GM23338 (cell line): ENCODE measurements at regions not wholly inside any gene's neighbourhood (a gene's known extent, or its start where the extent isn't known, plus 50 kb on each side); places are given as distances from the start of the nearest gene placed in this dataset.

ENCODE experiments used
- ATAC-seq: fragments of 200-7000 bp; cut with Tn5 transposase; 3 replicates; pipeline ENCODE4 v1.9.1; 2020
- DNase-seq: peaks from one replicate; pipeline ENCODE4 v3.0.0-alpha.2; 2015; ENCODE audit warnings: low spot score
- H2AFZ ChIP-seq: fragments of 200-600 bp; sonication (generic); 2 replicates; pipeline ENCODE4 v1.8.0; 2016; ENCODE audit warnings: antibody characterized with exemption, mild to moderate bottlenecking, moderate library complexity
- H3F3A ChIP-seq: fragments of 200-600 bp; sonication (generic); replicated peaks from 2 replicates; pipeline ENCODE4 v1.8.0; 2017; ENCODE audit warnings: antibody characterized with exemption, mixed run types, low read depth
- H3K27ac ChIP-seq: fragments of 200-600 bp; sonication (generic); 2 replicates; pipeline ENCODE4 v1.6.1; 2016; ENCODE audit warnings: low read depth
- H3K27me3 ChIP-seq: fragments of 200-600 bp; sonication (generic); 2 replicates; pipeline ENCODE4 v1.8.0; 2016; ENCODE audit warnings: mild to moderate bottlenecking, mixed run types, moderate library complexity; ENCODE audit not compliant: insufficient read depth
- H3K36me3 ChIP-seq: fragments of 200-600 bp; sonication (generic); 2 replicates; pipeline ENCODE4 v1.8.0; 2016; ENCODE audit warnings: mild to moderate bottlenecking; ENCODE audit not compliant: insufficient read depth
- H3K4me1 ChIP-seq: fragments of 200-600 bp; sonication (generic); 2 replicates; pipeline ENCODE4 v1.8.0; 2016; ENCODE audit warnings: mild to moderate bottlenecking, moderate library complexity; ENCODE audit not compliant: insufficient read depth
- H3K4me2 ChIP-seq: fragments of 200-600 bp; sonication (generic); 2 replicates; pipeline ENCODE4 v1.7.1; 2017; ENCODE audit warnings: mixed run types
- H3K4me3 ChIP-seq: fragments of 200-600 bp; sonication (generic); 2 replicates; pipeline ENCODE4 v1.6.1; 2016; ENCODE audit warnings: mixed run types
- H3K79me2 ChIP-seq: fragments of 200-600 bp; sonication (generic); replicated peaks from 2 replicates; pipeline ENCODE4 v1.8.0; 2017; ENCODE audit warnings: mild to moderate bottlenecking; ENCODE audit not compliant: insufficient read depth
- H3K9me2 ChIP-seq: fragments of 200-600 bp; sonication (generic); 2 replicates; pipeline ENCODE4 v1.8.0; 2017; ENCODE audit not compliant: insufficient read depth
- H4K20me1 ChIP-seq: fragments of 200-600 bp; sonication (generic); replicated peaks from 2 replicates; pipeline ENCODE4 v1.8.0; 2017; ENCODE audit warnings: mild to moderate bottlenecking; ENCODE audit not compliant: insufficient read depth
- H3K27ac Mint-ChIP-seq: 2 replicates; pipeline ENCODE4 v1.8.0; 2020; ENCODE audit warnings: inconsistent platforms, mild to moderate bottlenecking, moderate library complexity, mixed read lengths
- H3K27me3 Mint-ChIP-seq: 3 replicates; pipeline ENCODE4 v1.8.0; 2022; ENCODE audit warnings: low read depth, mild to moderate bottlenecking, moderate library complexity, mixed read lengths, inconsistent platforms; ENCODE audit not compliant: insufficient read depth, poor library complexity
- H3K36me3 Mint-ChIP-seq: 3 replicates; pipeline ENCODE4 v1.8.0; 2021; ENCODE audit warnings: low read depth, mild to moderate bottlenecking, inconsistent platforms, moderate library complexity, mixed read lengths
- H3K4me1 Mint-ChIP-seq: 3 replicates; pipeline ENCODE4 v1.8.0; 2020; ENCODE audit warnings: mild to moderate bottlenecking, inconsistent platforms, mixed read lengths
- H3K4me3 Mint-ChIP-seq: 3 replicates; pipeline ENCODE4 v1.8.0; 2021; ENCODE audit warnings: moderate library complexity, mild to moderate bottlenecking, inconsistent platforms, mixed read lengths
- H3K9me3 Mint-ChIP-seq: 3 replicates; pipeline ENCODE4 v1.8.0; 2020; ENCODE audit warnings: moderate library complexity, mild to moderate bottlenecking, inconsistent platforms, mixed read lengths
- EZH2 ChIP-seq: fragments of 200-600 bp; sonication (generic); IDR thresholded peaks from one replicate; pipeline ENCODE4 v1.8.0; 2017; ENCODE audit warnings: antibody characterized with exemption, mild to moderate bottlenecking, low read depth; ENCODE audit not compliant: unreplicated experiment
- EZH2phosphoT487 ChIP-seq: fragments of 200-600 bp; sonication (generic); IDR thresholded peaks from one replicate; pipeline ENCODE4 v1.8.1; 2018; ENCODE audit warnings: antibody characterized with exemption; ENCODE audit not compliant: unreplicated experiment
- JUNB ChIP-seq: IDR thresholded peaks from one replicate; pipeline ENCODE4 v1.6.1; 2016; ENCODE audit warnings: antibody characterized with exemption; ENCODE audit not compliant: unreplicated experiment
- POLR2AphosphoS5 ChIP-seq: IDR thresholded peaks from 2 replicates; pipeline ENCODE4 v1.6.1; 2016; ENCODE audit warnings: antibody characterized with exemption, low read depth
- STAT1 ChIP-seq: IDR thresholded peaks from one replicate; pipeline ENCODE4 v1.6.1; 2016; ENCODE audit warnings: antibody characterized with exemption; ENCODE audit not compliant: unreplicated experiment
- ZNF114 ChIP-seq: fragments of 250-450 bp; sonication (Bioruptor Pico); IDR thresholded peaks from 2 replicates; pipeline ENCODE4 v1.5.0; 2020; ENCODE audit warnings: mild to moderate bottlenecking, moderate library complexity
- ZNF331 ChIP-seq: fragments of 250-450 bp; sonication (Bioruptor Pico); IDR thresholded peaks from 2 replicates; pipeline ENCODE4 v1.5.0; 2020; ENCODE audit warnings: low read depth, mild to moderate bottlenecking, moderate library complexity
- TF ChIP-seq, protein P1 (sequence below), 2 experiments: fragments of 200-600 bp in 1 of 2; sonication (generic) in 1 of 2; conservative IDR thresholded peaks; 2 replicates each; pipeline versions ENCODE4 v1.5.1 to v1.6.1; 2016 to 2017; ENCODE audit warnings: antibody characterized with exemption in 2 of 2, low read depth in 2 of 2, mild to moderate bottlenecking in 2 of 2, moderate library complexity in 1 of 2
- TF ChIP-seq, protein P2 (sequence below): fragments of 250-450 bp; sonication (Bioruptor Pico); IDR thresholded peaks from 2 replicates; pipeline ENCODE4 v1.5.0; 2020; ENCODE audit warnings: mild to moderate bottlenecking, moderate library complexity
- TF ChIP-seq, protein P3 (sequence below): IDR thresholded peaks from 2 replicates; pipeline ENCODE4 v1.6.1; 2016; ENCODE audit warnings: antibody characterized with exemption

DNA sequence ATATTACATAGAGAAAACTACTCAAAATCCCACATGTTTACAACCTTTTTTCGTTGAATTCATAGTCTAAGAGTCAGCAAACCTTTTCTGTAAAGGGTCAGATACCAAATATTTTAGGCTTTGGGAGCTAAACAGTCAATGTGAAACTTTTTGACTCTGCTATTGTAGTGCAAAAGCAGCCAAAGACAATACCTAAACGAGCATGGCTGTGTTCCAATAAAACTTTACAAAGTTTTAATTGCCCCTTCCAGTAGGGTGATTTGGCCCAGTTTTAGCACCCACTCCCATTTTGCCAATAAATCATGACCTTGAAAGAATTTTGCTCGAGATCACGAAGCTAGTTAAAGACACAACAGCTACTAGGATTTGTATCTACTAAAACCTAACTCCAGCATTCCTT, 147.2 kb downstream of the ANKRD50 start (continued):
- TF ChIP-seq, protein P1, sequence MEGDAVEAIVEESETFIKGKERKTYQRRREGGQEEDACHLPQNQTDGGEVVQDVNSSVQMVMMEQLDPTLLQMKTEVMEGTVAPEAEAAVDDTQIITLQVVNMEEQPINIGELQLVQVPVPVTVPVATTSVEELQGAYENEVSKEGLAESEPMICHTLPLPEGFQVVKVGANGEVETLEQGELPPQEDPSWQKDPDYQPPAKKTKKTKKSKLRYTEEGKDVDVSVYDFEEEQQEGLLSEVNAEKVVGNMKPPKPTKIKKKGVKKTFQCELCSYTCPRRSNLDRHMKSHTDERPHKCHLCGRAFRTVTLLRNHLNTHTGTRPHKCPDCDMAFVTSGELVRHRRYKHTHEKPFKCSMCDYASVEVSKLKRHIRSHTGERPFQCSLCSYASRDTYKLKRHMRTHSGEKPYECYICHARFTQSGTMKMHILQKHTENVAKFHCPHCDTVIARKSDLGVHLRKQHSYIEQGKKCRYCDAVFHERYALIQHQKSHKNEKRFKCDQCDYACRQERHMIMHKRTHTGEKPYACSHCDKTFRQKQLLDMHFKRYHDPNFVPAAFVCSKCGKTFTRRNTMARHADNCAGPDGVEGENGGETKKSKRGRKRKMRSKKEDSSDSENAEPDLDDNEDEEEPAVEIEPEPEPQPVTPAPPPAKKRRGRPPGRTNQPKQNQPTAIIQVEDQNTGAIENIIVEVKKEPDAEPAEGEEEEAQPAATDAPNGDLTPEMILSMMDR (conservative IDR thresholded peaks at IDR 0.05; ENCODE audit: low read depth in 2 of 2): no peak

DNA sequence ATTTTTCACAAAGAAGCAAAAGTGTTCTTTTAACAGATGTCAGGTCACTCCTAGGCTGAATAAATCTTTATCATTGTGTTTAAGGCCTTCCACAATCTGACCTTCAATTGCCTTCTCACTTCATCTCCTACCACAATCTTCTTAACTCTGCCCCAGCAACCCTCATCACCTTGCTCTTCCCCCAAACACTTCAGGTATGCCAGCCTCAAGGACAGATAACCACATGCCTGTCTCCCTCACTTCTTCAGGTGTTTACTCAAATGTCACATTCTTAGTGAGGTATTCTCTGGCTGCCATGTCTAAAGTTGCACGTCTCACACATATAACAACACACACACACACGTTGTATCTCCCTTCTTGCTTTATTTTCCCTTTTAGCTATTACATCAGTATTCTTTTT, 146.5 kb downstream of the ANKRD50 start:
- no peak overlapping the region; the same call in 1 of the 2 replicates for H3K27ac Mint-ChIP-seq
- H3K4me3 ChIP-seq: no peak overlapping the region
- peaks cover 2% of the 10 kb centered on the region; the same call in 2 of the 3 replicates for H3K9me3 Mint-ChIP-seq
- no peak overlapping the region for H3K4me3 Mint-ChIP-seq
- peaks cover 12% of the 10 kb centered on the region for H3K4me1 Mint-ChIP-seq
- H3K79me2 ChIP-seq: no peaks in the 10 kb centered on the region
- DNase-seq: no peak
- no peaks in the 10 kb centered on the region for H3F3A ChIP-seq
- H3K9me2 ChIP-seq: no peaks in the 10 kb centered on the region
- no peaks in the 10 kb centered on the region for H4K20me1 ChIP-seq
- no peaks in the 10 kb centered on the region for H3K27me3 ChIP-seq
- no peaks in the 10 kb centered on the region for H3K27me3 Mint-ChIP-seq
- peak overlapping the region; percentile 34 for H2AFZ ChIP-seq
- H3K36me3 Mint-ChIP-seq: no peaks in the 10 kb centered on the region
- H3K27ac ChIP-seq: no peak overlapping the region
- H3K36me3 ChIP-seq: no peaks in the 10 kb centered on the region
- no peak for ATAC-seq
- no peak overlapping the region for H3K4me2 ChIP-seq
- peaks cover 8% of the 10 kb centered on the region; the same call in 1 of the 2 replicates for H3K4me1 ChIP-seq
- TF ChIP-seq, protein P1 (conservative IDR thresholded peaks at IDR 0.05; ENCODE audit: low read depth in 2 of 2): no peak
- TF ChIP-seq POLR2AphosphoS5 (no peak), EZH2phosphoT487 (no peak), STAT1 (no peak), ZNF114 (no peak), EZH2 (no peak), JUNB (no peak), ZNF331 (CRISPR knock-in tag) (no peak)
- TF ChIP-seq, protein P2, sequence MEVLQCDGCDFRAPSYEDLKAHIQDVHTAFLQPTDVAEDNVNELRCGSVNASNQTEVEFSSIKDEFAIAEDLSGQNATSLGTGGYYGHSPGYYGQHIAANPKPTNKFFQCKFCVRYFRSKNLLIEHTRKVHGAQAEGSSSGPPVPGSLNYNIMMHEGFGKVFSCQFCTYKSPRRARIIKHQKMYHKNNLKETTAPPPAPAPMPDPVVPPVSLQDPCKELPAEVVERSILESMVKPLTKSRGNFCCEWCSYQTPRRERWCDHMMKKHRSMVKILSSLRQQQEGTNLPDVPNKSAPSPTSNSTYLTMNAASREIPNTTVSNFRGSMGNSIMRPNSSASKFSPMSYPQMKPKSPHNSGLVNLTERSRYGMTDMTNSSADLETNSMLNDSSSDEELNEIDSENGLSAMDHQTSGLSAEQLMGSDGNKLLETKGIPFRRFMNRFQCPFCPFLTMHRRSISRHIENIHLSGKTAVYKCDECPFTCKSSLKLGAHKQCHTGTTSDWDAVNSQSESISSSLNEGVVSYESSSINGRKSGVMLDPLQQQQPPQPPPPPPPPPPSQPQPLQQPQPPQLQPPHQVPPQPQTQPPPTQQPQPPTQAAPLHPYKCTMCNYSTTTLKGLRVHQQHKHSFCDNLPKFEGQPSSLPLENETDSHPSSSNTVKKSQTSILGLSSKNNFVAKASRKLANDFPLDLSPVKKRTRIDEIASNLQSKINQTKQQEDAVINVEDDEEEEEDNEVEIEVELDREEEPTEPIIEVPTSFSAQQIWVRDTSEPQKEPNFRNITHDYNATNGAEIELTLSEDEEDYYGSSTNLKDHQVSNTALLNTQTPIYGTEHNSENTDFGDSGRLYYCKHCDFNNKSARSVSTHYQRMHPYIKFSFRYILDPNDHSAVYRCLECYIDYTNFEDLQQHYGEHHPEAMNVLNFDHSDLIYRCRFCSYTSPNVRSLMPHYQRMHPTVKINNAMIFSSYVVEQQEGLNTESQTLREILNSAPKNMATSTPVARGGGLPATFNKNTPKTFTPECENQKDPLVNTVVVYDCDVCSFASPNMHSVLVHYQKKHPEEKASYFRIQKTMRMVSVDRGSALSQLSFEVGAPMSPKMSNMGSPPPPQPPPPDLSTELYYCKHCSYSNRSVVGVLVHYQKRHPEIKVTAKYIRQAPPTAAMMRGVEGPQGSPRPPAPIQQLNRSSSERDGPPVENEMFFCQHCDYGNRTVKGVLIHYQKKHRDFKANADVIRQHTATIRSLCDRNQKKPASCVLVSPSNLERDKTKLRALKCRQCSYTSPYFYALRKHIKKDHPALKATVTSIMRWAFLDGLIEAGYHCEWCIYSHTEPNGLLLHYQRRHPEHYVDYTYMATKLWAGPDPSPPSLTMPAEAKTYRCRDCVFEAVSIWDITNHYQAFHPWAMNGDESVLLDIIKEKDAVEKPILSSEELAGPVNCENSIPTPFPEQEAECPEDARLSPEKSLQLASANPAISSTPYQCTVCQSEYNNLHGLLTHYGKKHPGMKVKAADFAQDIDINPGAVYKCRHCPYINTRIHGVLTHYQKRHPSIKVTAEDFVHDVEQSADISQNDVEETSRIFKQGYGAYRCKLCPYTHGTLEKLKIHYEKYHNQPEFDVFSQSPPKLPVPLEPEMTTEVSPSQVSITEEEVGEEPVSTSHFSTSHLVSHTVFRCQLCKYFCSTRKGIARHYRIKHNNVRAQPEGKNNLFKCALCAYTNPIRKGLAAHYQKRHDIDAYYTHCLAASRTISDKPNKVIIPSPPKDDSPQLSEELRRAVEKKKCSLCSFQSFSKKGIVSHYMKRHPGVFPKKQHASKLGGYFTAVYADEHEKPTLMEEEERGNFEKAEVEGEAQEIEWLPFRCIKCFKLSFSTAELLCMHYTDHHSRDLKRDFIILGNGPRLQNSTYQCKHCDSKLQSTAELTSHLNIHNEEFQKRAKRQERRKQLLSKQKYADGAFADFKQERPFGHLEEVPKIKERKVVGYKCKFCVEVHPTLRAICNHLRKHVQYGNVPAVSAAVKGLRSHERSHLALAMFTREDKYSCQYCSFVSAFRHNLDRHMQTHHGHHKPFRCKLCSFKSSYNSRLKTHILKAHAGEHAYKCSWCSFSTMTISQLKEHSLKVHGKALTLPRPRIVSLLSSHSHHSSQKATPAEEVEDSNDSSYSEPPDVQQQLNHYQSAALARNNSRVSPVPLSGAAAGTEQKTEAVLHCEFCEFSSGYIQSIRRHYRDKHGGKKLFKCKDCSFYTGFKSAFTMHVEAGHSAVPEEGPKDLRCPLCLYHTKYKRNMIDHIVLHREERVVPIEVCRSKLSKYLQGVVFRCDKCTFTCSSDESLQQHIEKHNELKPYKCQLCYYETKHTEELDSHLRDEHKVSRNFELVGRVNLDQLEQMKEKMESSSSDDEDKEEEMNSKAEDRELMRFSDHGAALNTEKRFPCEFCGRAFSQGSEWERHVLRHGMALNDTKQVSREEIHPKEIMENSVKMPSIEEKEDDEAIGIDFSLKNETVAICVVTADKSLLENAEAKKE (CRISPR knock-in tag): no peak
- TF ChIP-seq, protein P3, sequence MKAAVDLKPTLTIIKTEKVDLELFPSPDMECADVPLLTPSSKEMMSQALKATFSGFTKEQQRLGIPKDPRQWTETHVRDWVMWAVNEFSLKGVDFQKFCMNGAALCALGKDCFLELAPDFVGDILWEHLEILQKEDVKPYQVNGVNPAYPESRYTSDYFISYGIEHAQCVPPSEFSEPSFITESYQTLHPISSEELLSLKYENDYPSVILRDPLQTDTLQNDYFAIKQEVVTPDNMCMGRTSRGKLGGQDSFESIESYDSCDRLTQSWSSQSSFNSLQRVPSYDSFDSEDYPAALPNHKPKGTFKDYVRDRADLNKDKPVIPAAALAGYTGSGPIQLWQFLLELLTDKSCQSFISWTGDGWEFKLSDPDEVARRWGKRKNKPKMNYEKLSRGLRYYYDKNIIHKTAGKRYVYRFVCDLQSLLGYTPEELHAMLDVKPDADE: no peak
